WERI-Rb-1 (cell line): ENCODE measurements at regions not wholly inside any gene's neighbourhood (a gene's known extent, or its start where the extent isn't known, plus 50 kb on each side); places are given as distances from the start of the nearest gene placed in this dataset.
"Not testable (repeated sequence)": the region's sequence is repeated elsewhere in the genome, so short reads cannot be mapped to it uniquely, and the experiment has no call there.

Experiments used
- DNase-seq: peaks from one replicate; pipeline ENCODE4 v3.0.0-alpha.2; 2020
- H3K27ac ChIP-seq: fragments of 250-450 bp; sonication (Bioruptor Pico); 2 replicates; pipeline ENCODE4 v1.5.1; 2020; ENCODE audit warnings: mild to moderate bottlenecking, moderate library complexity
- H3K27me3 ChIP-seq: fragments of 250-450 bp; sonication (Bioruptor Pico); 2 replicates; pipeline ENCODE4 v1.5.1; 2021; ENCODE audit warnings: mild to moderate bottlenecking, low read depth, moderate library complexity; ENCODE audit not compliant: insufficient read depth, severe bottlenecking
- H3K36me3 ChIP-seq: fragments of 250-450 bp; sonication (Bioruptor Pico); 2 replicates; pipeline ENCODE4 v1.5.1; 2020; ENCODE audit warnings: mild to moderate bottlenecking, moderate library complexity
- H3K4me3 ChIP-seq: 2 replicates; pipeline ENCODE4 v1.5.1; 2011; ENCODE audit warnings: low read depth, mild to moderate bottlenecking, control low read depth, low read length
- H3K9me3 ChIP-seq: fragments of 250-450 bp; sonication (Bioruptor Pico); 2 replicates; pipeline ENCODE4 v1.5.1; 2021; ENCODE audit warnings: mild to moderate bottlenecking, moderate library complexity; ENCODE audit not compliant: severe bottlenecking
- TF ChIP-seq, protein P1 (sequence below): IDR thresholded peaks from 2 replicates; pipeline ENCODE4 v1.5.1; 2011; ENCODE audit warnings: low read depth, mild to moderate bottlenecking, control low read depth, inconsistent platforms, low read length

DNA sequence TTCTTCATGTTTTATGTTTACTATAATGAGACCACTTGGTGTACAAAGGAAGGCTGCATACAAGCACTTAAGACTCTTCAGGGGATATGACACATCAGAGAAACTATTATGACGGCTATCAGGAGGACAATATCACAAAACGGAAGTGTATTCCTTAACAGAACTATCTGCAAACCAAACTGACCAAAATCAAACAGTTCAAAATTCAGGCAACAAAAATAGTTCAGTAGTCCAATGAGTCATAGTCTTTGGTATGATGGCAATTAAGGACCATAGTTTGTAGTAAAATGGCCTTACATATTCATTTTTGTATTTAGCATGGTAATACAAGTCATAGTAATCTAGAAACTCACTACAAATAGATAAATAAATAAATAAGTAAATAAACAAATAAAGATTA is 1638.7 kb upstream of the SEL1L start:
- no peaks in the 10 kb centered on the region for H3K27me3 ChIP-seq
- no peak overlapping the region for H3K4me3 ChIP-seq
- no peaks in the 10 kb centered on the region for H3K9me3 ChIP-seq
- no peak overlapping the region for H3K27ac ChIP-seq
- TF ChIP-seq, protein P1, sequence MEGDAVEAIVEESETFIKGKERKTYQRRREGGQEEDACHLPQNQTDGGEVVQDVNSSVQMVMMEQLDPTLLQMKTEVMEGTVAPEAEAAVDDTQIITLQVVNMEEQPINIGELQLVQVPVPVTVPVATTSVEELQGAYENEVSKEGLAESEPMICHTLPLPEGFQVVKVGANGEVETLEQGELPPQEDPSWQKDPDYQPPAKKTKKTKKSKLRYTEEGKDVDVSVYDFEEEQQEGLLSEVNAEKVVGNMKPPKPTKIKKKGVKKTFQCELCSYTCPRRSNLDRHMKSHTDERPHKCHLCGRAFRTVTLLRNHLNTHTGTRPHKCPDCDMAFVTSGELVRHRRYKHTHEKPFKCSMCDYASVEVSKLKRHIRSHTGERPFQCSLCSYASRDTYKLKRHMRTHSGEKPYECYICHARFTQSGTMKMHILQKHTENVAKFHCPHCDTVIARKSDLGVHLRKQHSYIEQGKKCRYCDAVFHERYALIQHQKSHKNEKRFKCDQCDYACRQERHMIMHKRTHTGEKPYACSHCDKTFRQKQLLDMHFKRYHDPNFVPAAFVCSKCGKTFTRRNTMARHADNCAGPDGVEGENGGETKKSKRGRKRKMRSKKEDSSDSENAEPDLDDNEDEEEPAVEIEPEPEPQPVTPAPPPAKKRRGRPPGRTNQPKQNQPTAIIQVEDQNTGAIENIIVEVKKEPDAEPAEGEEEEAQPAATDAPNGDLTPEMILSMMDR: no peak
- H3K36me3 ChIP-seq: no peaks in the 10 kb centered on the region
- no peak for DNase-seq

DNA sequence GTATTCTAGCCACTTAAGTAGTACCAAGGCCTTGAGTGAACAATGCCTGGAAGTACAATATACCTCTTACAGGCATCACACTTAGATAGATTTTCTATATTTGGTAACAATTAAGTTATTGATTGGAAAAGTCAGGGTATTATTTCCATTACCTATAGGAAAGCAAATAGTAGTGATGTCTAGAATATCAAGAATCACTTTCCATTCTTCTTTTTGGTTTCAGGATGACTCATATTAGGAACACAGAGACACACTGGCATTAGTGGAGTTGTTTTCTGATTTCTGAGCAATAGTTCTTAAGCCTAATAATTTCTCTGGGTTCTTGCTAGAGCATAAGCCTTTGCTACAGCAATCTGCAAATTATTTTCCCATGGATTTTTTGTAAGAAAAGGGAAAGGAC is 1640.0 kb upstream of the SEL1L start:
- H3K27me3 ChIP-seq: no peaks in the 10 kb centered on the region
- TF ChIP-seq, protein P1: no peak
- no peaks in the 10 kb centered on the region for H3K9me3 ChIP-seq
- H3K27ac ChIP-seq: no peak overlapping the region
- no peak for DNase-seq
- no peak overlapping the region for H3K4me3 ChIP-seq
- no peaks in the 10 kb centered on the region for H3K36me3 ChIP-seq

DNA sequence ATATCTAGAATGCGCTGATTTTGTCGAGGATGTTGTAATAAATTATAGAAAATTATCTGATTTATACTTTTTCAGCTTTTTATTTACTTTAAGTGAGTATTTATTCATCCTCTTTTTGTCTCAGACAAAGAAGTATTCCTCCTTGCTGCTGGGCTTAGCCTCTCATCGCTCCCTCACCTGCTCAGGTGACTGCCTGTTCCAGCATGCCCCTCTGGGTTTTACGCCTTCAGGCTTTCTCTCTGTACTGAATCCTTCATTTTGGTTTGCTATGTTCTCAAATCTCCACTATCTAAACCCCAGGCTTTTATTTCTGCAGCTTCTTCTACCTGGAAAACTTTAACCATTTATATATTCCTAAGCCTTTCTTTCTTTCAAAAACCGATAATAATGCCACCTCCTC is 1650.9 kb upstream of the SEL1L start:
- TF ChIP-seq, protein P1: no peak
- H3K27me3 ChIP-seq: no peaks in the 10 kb centered on the region
- no peak for DNase-seq
- H3K27ac ChIP-seq: no peak overlapping the region
- no peak overlapping the region for H3K4me3 ChIP-seq
- no peaks in the 10 kb centered on the region for H3K36me3 ChIP-seq
- H3K9me3 ChIP-seq: no peaks in the 10 kb centered on the region

DNA sequence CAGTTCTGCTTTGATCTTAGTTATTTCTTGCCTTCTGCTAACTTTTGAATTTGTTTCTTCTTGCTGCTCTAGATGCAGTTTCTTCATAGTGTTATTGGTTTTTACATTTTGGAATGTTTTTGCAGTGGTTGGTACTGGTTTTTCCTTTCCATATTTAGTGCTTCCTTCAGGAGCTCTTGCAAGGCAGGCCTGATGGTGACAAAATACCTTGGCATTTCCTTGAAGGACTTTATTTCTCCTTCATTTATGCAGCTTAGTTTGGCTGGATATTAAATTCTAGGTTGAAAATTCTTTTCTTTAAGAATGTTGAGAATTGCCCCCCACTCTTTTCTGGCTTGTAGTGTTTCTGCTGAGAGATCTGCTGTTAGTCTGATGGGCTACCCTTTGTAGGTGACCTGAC is 1654.7 kb upstream of the SEL1L start:
- H3K27ac ChIP-seq, H3K4me3 ChIP-seq, H3K36me3 ChIP-seq, H3K27me3 ChIP-seq, DNase-seq, H3K9me3 ChIP-seq: not testable (repeated sequence)

DNA sequence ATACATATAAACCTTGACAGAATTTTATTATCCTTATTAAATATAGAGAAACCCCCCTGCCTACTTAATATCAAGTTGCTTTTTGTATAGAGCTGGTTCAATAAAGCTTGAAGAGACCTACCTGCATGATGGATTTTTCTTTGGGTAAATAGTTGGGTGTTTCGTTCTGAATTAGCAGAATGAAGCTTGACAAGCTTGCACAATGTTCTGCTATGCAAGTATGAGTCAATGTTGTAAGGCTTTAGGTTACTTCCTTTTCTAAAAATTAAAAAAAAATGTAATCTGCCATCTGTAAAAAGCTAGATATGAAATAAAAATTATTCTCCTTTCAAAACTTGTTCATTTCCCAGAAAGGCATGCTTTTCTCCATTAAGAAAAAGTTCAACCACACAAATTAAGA is 1662.6 kb upstream of the SEL1L start:
- Histone ChIP-seq H3K27me3 (no peaks in the 10 kb centered on the region), H3K27ac (no peak overlapping the region), H3K36me3 (no peaks in the 10 kb centered on the region), H3K4me3 (no peak overlapping the region), H3K9me3 (no peaks in the 10 kb centered on the region)
- TF ChIP-seq, protein P1: no peak
- no peak for DNase-seq

DNA sequence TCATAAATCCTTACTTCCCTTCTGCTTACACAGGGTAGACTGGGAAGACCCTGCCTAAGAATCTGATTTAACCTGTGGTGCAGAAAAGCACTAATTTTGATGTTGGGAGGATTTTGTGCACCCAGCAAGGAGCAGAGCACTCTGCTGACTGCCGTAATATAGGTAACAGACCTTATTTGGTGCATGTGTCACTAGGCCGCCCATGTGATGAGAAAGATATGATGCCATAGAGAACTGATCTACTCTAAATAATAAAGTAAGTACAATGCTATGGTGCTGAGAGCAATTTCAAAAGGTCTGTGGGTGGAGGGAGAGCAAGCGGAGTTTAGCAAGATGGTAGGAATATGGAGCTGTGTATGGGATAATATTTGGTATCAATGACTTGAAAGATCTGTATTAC is 1663.6 kb upstream of the SEL1L start:
- TF ChIP-seq, protein P1: no peak
- DNase-seq: no peak
- Histone ChIP-seq H3K4me3 (no peak overlapping the region), H3K9me3 (no peaks in the 10 kb centered on the region), H3K27ac (no peak overlapping the region), H3K27me3 (no peaks in the 10 kb centered on the region), H3K36me3 (no peaks in the 10 kb centered on the region)

DNA sequence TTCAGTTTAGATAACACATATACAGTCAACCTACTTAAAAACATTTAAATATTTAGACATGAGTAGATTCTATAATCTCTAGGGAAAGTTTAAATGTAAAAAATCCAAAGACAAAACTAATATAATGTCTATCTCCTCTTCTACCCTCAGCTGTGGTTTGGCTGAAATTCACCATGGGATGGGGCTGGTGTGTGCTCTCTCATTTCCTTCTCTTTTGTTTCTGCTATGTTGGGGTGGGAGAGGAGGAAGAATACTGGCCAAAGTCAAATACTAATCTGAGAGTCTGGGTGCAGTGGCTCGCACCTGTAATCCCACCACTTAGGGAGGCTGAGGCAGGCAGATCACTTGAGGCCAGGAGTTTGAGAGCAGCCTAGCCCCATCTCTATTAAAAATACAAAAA is 1673.9 kb upstream of the SEL1L start:
- Histone ChIP-seq H3K27ac (no peak overlapping the region), H3K36me3 (no peaks in the 10 kb centered on the region), H3K4me3 (no peak overlapping the region), H3K9me3 (no peaks in the 10 kb centered on the region), H3K27me3 (no peaks in the 10 kb centered on the region)
- no peak for DNase-seq
- TF ChIP-seq, protein P1: no peak
